ENCODE measurements at regions not wholly inside any gene's neighbourhood (a gene's known extent, or its start where the extent isn't known, plus 50 kb on each side); places are given as distances from the start of the nearest gene placed in this dataset.

GRCh38 chr13:48156466-48156865 lies 61.6 kb upstream of the MED4 start:
- Histone ChIP-seq H3K9me3 (no peaks in the 10 kb centered on the region), H3K27ac (peak overlapping the region; percentile 76 to 91 (median 89)), H3K4me3 (peak overlapping the region in 1 of 4 donors; percentile 4), H3K27me3 (no peaks in the 10 kb centered on the region), H3K36me3 (no peaks in the 10 kb centered on the region), H3K4me1 (peaks cover 42 to 97% (median 59%) of the 10 kb centered on the region in 3 donors)
- no peak for DNase-seq
- intact Hi-C loops (cut with DNase I): no loop called here
- 44 to 53% methylated on average over 5 of the region's 6 CpGs for WGBS, 2 donors
- no peak for TF ChIP-seq CTCF (IDR thresholded peaks at IDR 0.05)
- TF ChIP-seq POLR2A (IDR thresholded peaks at IDR 0.05): no peak

GRCh38 chr13:48155848-48156247 lies 60.9 kb upstream of the MED4 start:
- intact Hi-C loops (cut with DNase I): no loop called here
- TF ChIP-seq CTCF (IDR thresholded peaks at IDR 0.05) (no peak), POLR2A (IDR thresholded peaks at IDR 0.05) (peak in 1 of 4 donors; percentile 23)
- Histone ChIP-seq H3K9me3 (no peaks in the 10 kb centered on the region), H3K27me3 (no peaks in the 10 kb centered on the region), H3K36me3 (no peaks in the 10 kb centered on the region), H3K4me3 (peak overlapping the region in 1 of 4 donors; percentile 4), H3K4me1 (peaks cover 38 to 90% (median 53%) of the 10 kb centered on the region in 3 donors), H3K27ac (peak overlapping the region; percentile 76 to 91 (median 89))
- DNase-seq: no peak
- 30 to 31% methylated on average over 2 of the region's 2 CpGs for WGBS, 2 donors

- Histone ChIP-seq H3K27ac (peak overlapping the region; percentile 7 to 91 (median 89)), H3K27me3 (no peaks in the 10 kb centered on the region), H3K9me3 (no peaks in the 10 kb centered on the region), H3K4me3 (no peak overlapping the region), H3K4me1 (peaks cover 33 to 79% (median 43%) of the 10 kb centered on the region in 3 donors), H3K36me3 (no peaks in the 10 kb centered on the region)
- intact Hi-C loops (cut with DNase I): no loop called here
- 94 to 96% methylated on average over 3 to 6 of the region's 6 CpGs for WGBS, 2 donors
- DNase-seq: no peak
- TF ChIP-seq POLR2A (IDR thresholded peaks at IDR 0.05): no peak
- TF ChIP-seq CTCF (IDR thresholded peaks at IDR 0.05): no peak
These were observed 59.8 kb upstream of the MED4 start for GRCh38 chr13:48154671-48155070.

DNA sequence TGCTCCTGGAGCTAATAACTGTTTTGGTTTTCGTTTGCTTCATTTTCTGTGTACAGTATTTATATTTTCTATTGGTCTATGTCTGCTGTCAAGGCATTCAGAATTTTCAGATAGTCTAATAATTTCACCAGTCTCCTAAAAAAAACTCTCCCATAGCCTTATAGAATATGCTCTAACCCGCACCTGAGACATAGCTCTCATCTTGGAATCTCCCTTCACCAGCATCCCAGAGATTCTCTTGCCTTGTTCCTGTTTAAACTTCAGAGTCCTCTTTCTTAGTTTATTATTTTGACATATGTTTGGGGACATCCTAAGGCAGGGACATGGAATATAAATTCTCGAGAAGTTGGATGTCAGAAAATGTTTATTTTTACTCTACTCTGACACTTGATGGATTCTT lies 58.3 kb upstream of the MED4 start:
- H3K27me3 ChIP-seq: no peaks in the 10 kb centered on the region
- 68 to 87% methylated on average over 3 of the region's 3 CpGs for WGBS, 2 donors
- TF ChIP-seq POLR2A (IDR thresholded peaks at IDR 0.05) (no peak), CTCF (IDR thresholded peaks at IDR 0.05) (no peak)

DNA sequence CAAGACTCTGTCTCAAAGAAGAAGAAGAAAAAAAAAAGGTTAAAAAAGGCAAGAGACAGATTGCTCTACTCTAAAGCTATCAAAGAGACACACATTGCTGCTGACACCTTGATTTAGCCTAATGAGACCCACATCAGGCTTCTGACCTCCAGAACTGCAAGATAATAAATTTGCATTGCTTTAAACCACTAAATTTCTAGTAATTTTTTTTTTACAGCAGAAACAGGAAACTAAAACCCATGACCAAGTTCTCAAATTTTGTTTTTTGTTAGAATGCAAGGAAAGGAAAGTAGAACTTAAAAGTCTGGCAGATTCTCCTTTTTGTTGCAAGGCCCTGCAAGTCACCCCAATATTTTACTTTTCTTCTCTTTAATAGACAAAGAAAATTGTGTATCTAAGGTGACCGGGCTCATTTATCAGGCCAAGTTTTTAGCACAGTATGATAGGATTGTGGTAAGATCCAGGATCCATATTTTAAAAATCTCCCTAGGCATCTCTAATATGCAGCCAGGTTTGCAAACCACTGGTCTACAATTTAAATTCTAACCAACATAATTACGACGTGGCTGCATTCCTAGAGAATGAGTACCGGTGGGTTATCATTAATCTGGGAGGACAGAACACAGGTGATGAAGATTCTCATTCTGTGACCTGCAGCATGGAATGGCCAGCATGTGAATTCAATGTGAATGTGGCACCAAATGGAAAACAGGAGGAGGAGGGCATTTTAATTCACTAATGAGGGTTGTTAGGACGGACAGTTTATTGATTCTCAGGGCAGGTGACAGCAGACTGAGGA lies 56.7 kb upstream of the MED4 start:
- Histone ChIP-seq H3K9me3 (no peaks in the 10 kb centered on the region), H3K4me1 (peaks cover 7 to 48% (median 24%) of the 10 kb centered on the region in 3 donors), H3K27ac (peak overlapping the region in 3 of 4 donors; percentile 8 to 57 (median 34)), H3K36me3 (no peaks in the 10 kb centered on the region), H3K27me3 (no peaks in the 10 kb centered on the region), H3K4me3 (no peak overlapping the region)
- WGBS, 2 donors: 59 to 64% methylated on average over 5 of the region's 5 CpGs
- DNase-seq: no peak
- no peak for TF ChIP-seq POLR2A (IDR thresholded peaks at IDR 0.05)
- no peak for TF ChIP-seq CTCF (IDR thresholded peaks at IDR 0.05)
- intact Hi-C loops (cut with DNase I): no loop called here

More for the DNA sequence above, 58.3 kb upstream of the MED4 start:
- Histone ChIP-seq H3K4me1 (peaks cover 23 to 64% (median 33%) of the 10 kb centered on the region in 3 donors), H3K4me3 (no peak overlapping the region), H3K27ac (peak overlapping the region in 2 of 4 donors; percentile 91), H3K36me3 (no peaks in the 10 kb centered on the region), H3K9me3 (no peaks in the 10 kb centered on the region)
- intact Hi-C loops (cut with DNase I): no loop called here
- no peak for DNase-seq

All from esophagus squamous epithelium (tissue), 5 donors.